H1 (cell line): ENCODE measurements at regions not wholly inside any gene's neighbourhood (a gene's known extent, or its start where the extent isn't known, plus 50 kb on each side); places are given as distances from the start of the nearest gene placed in this dataset.

Source experiments
- CHD2 ChIP-seq: IDR thresholded peaks from 2 replicates; pipeline ENCODE4 v1.6.1; 2012; ENCODE audit warnings: low read length, improper control_type of control experiment
- CREB1 ChIP-seq: IDR thresholded peaks from 2 replicates; pipeline ENCODE4 v1.6.1; 2012; ENCODE audit warnings: inconsistent platforms
- CTCF ChIP-seq, 3 experiments: IDR thresholded peaks; 1 replicate in 2 of 3; 2 replicates in 1 of 3; pipeline versions ENCODE4 v1.5.1 to v1.6.1; 2011; ENCODE audit warnings: low read length in 3 of 3, mild to moderate bottlenecking in 3 of 3, inconsistent platforms in 2 of 3, low read depth in 1 of 3, moderate library complexity in 1 of 3; ENCODE audit not compliant: insufficient read depth in 1 of 3; ENCODE audit errors: control extremely low read depth in 1 of 3
- GABPA ChIP-seq: IDR thresholded peaks from 2 replicates; pipeline ENCODE4 v1.6.1; 2011; ENCODE audit warnings: mild to moderate bottlenecking, low read length, moderate library complexity, borderline replicate concordance; ENCODE audit not compliant: insufficient read depth
- HDAC2 ChIP-seq, 2 experiments: fragments of 300-600 bp in 1 of 2; sonication (generic) in 1 of 2; IDR thresholded peaks; 2 replicates each; pipeline ENCODE4 v1.6.1; 2011 to 2012; ENCODE audit warnings: low read depth in 2 of 2, low read length in 2 of 2, mild to moderate bottlenecking in 2 of 2, moderate library complexity in 2 of 2, borderline replicate concordance in 1 of 2, inconsistent platforms in 1 of 2
- JUN ChIP-seq: IDR thresholded peaks from 2 replicates; pipeline ENCODE4 v1.6.1; 2011; ENCODE audit warnings: low read depth, mild to moderate bottlenecking, improper control_type of control experiment, low read length
- MAFK ChIP-seq: IDR thresholded peaks from 2 replicates; pipeline ENCODE4 v1.6.1; 2012; ENCODE audit warnings: low read depth, mild to moderate bottlenecking, improper control_type of control experiment, low read length
- POLR2A ChIP-seq, 2 experiments: IDR thresholded peaks; 1 replicate in 1 of 2; 2 replicates in 1 of 2; pipeline ENCODE4 v1.6.1; 2011; ENCODE audit warnings: low read depth in 2 of 2, low read length in 2 of 2, mild to moderate bottlenecking in 2 of 2; ENCODE audit errors: control extremely low read depth in 1 of 2
- POLR2AphosphoS5 ChIP-seq: IDR thresholded peaks from 2 replicates; pipeline ENCODE4 v1.6.1; 2011; ENCODE audit warnings: low read depth, low read length
- ZNF274 ChIP-seq: IDR thresholded peaks from 2 replicates; pipeline ENCODE4 v1.7.0; 2012; ENCODE audit warnings: low read length, borderline replicate concordance; ENCODE audit errors: extremely low read depth

- TF ChIP-seq MAFK (no peak), POLR2A (IDR thresholded peaks at IDR 0.05; ENCODE audit: control extremely low read depth in 1 of 2, low read depth in 2 of 2, low read length in 2 of 2) (no peak), HDAC2 (IDR thresholded peaks at IDR 0.05; ENCODE audit: borderline replicate concordance in 1 of 2, low read depth in 2 of 2, low read length in 2 of 2) (no peak), GABPA (no peak), JUN (no peak), CTCF (IDR thresholded peaks at IDR 0.05; ENCODE audit: control extremely low read depth in 1 of 3, insufficient read depth in 1 of 3, low read depth in 1 of 3, low read length in 3 of 3) (no peak), POLR2AphosphoS5 (no peak), CHD2 (no peak), ZNF274 (no peak), CREB1 (no peak)
Observed at GRCh38 chr19:29029268-29029958, 183.5 kb downstream of the UQCRFS1 start.
